HFF-Myc (cell line): ENCODE measurements at regions not wholly inside any gene's neighbourhood (a gene's known extent, or its start where the extent isn't known, plus 50 kb on each side); places are given as distances from the start of the nearest gene placed in this dataset.
"Not testable (repeated sequence)": the region's sequence is repeated elsewhere in the genome, so short reads cannot be mapped to it uniquely, and the experiment has no call there.

Experiments
- DNase-seq: peaks from one replicate; pipeline ENCODE4 v3.0.0-alpha.2; 2011; ENCODE audit warnings: low read depth; ENCODE audit errors: extremely low read depth
- H3K4me3 ChIP-seq: replicated peaks from 2 replicates; pipeline ENCODE4 v1.5.1; 2011; ENCODE audit warnings: low read depth, mild to moderate bottlenecking, control low read depth, low read length
- TF ChIP-seq, protein P1 (sequence below): IDR thresholded peaks from 2 replicates; pipeline ENCODE4 v1.5.1; 2012; ENCODE audit warnings: mild to moderate bottlenecking, low read depth, low read length, control low read depth; ENCODE audit errors: missing control alignments

DNA sequence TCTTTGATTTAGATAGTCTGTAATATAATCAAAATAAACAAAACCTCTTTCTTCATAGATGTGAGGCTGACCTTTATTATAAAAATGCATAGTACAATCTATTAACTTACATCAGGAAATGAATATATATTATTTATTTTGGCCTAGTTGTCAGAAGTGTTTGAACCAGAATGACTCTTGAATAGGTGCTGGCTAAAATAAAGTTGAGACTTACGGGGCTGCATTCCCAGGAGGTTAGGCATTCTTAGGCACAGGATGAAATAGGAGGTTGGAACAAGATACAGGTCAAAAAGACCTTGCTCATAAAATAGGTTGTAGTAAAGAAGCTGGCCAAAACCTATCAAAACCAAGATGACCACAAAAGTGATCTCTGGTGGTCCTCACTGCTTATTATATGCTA, 1193.3 kb upstream of the IGFBP7 start:
- TF ChIP-seq, protein P1, sequence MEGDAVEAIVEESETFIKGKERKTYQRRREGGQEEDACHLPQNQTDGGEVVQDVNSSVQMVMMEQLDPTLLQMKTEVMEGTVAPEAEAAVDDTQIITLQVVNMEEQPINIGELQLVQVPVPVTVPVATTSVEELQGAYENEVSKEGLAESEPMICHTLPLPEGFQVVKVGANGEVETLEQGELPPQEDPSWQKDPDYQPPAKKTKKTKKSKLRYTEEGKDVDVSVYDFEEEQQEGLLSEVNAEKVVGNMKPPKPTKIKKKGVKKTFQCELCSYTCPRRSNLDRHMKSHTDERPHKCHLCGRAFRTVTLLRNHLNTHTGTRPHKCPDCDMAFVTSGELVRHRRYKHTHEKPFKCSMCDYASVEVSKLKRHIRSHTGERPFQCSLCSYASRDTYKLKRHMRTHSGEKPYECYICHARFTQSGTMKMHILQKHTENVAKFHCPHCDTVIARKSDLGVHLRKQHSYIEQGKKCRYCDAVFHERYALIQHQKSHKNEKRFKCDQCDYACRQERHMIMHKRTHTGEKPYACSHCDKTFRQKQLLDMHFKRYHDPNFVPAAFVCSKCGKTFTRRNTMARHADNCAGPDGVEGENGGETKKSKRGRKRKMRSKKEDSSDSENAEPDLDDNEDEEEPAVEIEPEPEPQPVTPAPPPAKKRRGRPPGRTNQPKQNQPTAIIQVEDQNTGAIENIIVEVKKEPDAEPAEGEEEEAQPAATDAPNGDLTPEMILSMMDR, result no peak
- no peak for DNase-seq
- no peak overlapping the region for H3K4me3 ChIP-seq

GRCh38 chr4:58301376-58301999, 1191.3 kb upstream of the IGFBP7 start:
- no peak overlapping the region for H3K4me3 ChIP-seq
- TF ChIP-seq, protein P1, result no peak
- no peak for DNase-seq

GRCh38 chr4:58286335-58286734, 1176.2 kb upstream of the IGFBP7 start:
- DNase-seq, result no peak
- TF ChIP-seq, protein P1, result no peak
- no peak overlapping the region for H3K4me3 ChIP-seq

DNA sequence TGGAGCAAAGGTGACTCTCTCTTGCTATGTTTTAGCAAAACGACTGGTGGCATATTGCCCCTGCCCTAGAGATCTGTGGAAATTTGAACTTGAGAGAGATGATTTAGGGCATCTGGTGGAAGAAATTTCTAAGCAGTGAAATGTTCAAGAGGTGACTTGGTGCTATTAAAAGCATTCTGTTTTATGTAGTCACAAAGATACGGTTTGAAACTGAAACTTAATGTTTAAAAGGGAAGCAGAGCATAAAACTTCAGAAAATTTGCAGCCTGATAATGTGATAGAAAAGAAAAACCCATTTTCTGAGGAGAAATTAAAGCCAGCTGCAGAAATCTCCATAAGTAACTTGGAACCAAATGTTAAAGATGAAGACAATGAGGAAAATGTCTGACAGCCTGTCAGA, 1170.7 kb upstream of the IGFBP7 start:
- DNase-seq, H3K4me3 ChIP-seq: not testable (repeated sequence)

DNA sequence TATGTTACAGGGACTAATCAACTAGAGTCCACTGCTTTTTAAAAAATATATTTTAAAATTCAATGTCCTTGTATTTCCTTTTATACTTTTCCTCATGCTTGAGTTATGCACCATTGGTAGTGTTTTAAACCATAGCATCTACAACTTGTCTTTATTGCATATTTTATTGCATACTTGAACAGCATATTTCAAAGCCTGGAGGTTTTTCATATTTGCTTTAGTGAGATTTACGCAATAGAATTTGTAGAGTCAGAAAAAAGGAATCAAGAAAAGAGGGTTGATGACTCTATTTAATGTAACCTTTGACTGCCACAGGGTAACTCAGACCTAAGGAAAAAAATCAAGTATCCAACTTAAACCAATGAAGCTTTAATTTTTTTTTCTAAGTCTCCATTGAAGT, 1165.7 kb upstream of the IGFBP7 start:
- no peak for DNase-seq

GRCh38 chr4:58274553-58274952, 1164.4 kb upstream of the IGFBP7 start:
- TF ChIP-seq, protein P1, result no peak
- no peak for DNase-seq
- H3K4me3 ChIP-seq, result no peak overlapping the region

More for the DNA sequence above, 1165.7 kb upstream of the IGFBP7 start:
- TF ChIP-seq, protein P1, result no peak
- no peak overlapping the region for H3K4me3 ChIP-seq

DNA sequence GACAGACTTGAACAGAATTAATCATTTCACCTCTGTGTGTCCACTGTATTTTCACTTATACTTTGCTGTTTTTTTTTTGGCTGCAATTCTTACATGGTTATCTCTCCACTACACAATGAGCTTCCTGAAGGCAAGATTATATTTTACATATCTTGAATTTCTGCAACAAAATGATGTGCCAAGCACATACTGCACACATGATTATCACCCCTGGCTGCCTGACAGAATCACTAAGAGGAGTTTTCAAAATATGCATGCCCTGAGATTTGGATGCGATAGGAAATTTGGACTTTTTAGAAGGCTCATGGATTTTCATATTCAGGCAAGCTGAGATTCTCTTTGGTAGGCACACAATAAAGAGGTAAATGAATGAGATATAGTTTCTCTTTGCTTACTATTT, 1162.1 kb upstream of the IGFBP7 start:
- no peak for DNase-seq
- no peak overlapping the region for H3K4me3 ChIP-seq
- TF ChIP-seq, protein P1, result no peak
